ENCODE measurements at regions not wholly inside any gene's neighbourhood (a gene's known extent, or its start where the extent isn't known, plus 50 kb on each side); places are given as distances from the start of the nearest gene placed in this dataset.
"Not testable (repeated sequence)": the region's sequence is repeated elsewhere in the genome, so short reads cannot be mapped to it uniquely, and the experiment has no call there.

DNA sequence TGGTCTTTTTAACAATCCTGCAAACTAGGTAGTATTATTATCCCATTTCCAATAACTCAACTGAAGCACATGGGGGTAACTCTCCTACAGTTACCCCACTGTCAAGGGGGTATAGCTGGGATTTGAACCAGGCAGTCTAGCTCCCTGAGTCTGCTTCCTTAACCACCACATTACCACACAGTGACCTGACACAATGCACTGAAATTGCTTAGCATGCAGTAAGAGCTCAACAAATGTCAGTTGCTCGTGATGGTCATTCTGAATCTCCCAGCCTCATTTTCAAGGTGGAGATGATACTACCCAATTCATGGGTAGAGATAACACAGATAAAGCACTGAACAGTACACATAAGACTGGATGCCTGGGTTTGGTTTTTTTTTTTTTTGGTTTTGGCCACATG, 193.2 kb upstream of the MYLIP start:
- DNase-seq (ENCODE audit: low read depth), result no peak
- no peak for FAIRE-seq
- no peaks in the 10 kb centered on the region for H3K27me3 ChIP-seq (ENCODE audit: control insufficient read depth, insufficient read depth, low read length)
- TF ChIP-seq, protein P1, sequence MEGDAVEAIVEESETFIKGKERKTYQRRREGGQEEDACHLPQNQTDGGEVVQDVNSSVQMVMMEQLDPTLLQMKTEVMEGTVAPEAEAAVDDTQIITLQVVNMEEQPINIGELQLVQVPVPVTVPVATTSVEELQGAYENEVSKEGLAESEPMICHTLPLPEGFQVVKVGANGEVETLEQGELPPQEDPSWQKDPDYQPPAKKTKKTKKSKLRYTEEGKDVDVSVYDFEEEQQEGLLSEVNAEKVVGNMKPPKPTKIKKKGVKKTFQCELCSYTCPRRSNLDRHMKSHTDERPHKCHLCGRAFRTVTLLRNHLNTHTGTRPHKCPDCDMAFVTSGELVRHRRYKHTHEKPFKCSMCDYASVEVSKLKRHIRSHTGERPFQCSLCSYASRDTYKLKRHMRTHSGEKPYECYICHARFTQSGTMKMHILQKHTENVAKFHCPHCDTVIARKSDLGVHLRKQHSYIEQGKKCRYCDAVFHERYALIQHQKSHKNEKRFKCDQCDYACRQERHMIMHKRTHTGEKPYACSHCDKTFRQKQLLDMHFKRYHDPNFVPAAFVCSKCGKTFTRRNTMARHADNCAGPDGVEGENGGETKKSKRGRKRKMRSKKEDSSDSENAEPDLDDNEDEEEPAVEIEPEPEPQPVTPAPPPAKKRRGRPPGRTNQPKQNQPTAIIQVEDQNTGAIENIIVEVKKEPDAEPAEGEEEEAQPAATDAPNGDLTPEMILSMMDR (IDR thresholded peaks at IDR 0.05; ENCODE audit: insufficient read depth, low read length, severe bottlenecking), result no peak
- no peaks in the 10 kb centered on the region for H3K36me3 ChIP-seq (ENCODE audit: control insufficient read depth, insufficient read depth, low read length)
- no peak overlapping the region for H3K4me3 ChIP-seq (ENCODE audit: low read depth, low read length)

DNA sequence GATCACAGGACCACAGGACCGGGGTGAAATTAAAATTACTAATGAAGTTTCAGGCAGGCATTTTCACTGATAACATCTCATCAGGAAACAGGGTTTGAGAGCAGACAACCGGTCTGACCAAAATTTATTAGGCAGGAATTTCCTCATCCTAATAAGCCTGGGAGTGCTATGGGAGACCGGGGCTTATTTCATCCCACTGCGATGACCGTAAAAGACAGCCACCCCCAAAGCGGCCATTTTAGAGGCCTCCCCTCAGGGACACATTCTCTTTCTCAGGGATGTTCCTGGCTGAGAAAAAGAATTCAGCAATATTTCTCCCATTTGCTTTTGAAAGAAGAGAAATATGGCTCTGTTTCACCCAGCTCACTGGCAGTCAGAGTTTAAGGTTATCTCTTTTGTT, 197.2 kb upstream of the MYLIP start:
- FAIRE-seq; H3K36me3 ChIP-seq (ENCODE audit: control insufficient read depth, insufficient read depth, low read length); DNase-seq (ENCODE audit: low read depth); H3K4me3 ChIP-seq (ENCODE audit: low read depth, low read length); H3K27me3 ChIP-seq (ENCODE audit: control insufficient read depth, insufficient read depth, low read length): not testable (repeated sequence)

DNA sequence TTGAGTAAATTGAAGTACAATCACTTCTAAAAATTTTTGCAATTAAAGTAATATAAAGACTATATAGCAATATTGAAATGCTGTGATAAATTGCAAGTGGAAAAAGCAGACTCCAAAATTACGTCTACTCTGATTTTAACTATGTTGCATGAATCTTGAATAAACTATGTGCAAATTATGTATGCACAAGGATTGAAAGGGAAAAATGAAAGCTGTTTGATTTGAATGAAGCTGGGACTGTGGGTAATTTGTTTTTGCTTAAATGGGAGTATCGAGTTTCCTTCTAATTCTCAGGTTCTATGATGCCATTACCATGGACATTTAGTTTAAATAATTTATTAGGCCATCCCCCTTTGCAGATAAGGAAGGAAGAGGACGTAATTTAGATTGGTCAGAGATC, 198.7 kb upstream of the MYLIP start:
- Histone ChIP-seq H3K36me3 (ENCODE audit: control insufficient read depth, insufficient read depth, low read length) (no peaks in the 10 kb centered on the region), H3K27me3 (ENCODE audit: control insufficient read depth, insufficient read depth, low read length) (no peaks in the 10 kb centered on the region), H3K4me3 (ENCODE audit: low read depth, low read length) (no peak overlapping the region)
- FAIRE-seq (no peak), DNase-seq (ENCODE audit: low read depth) (no peak)
- TF ChIP-seq, protein P1 (IDR thresholded peaks at IDR 0.05; ENCODE audit: insufficient read depth, low read length, severe bottlenecking), result no peak

DNA sequence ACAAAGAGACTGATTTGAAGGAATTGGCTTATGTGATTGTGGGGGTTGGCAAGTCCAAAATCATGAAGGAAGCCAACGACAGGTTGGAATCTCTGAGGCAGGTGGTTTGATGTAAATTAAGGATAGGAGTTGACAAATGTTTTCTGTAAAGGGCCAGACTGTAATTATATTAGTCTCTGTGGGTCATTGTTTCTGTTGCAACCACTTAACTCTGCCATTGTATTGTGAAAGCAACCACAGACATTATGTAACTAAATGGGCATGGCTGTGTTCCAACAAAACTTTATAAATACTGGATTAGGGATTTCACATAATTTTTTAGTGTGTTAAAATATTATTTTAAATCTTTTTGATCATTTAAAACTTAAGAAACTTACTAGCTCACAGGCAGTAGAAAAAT, 199.2 kb upstream of the MYLIP start:
- FAIRE-seq (no peak), DNase-seq (ENCODE audit: low read depth) (peak; percentile 43)
- no peak overlapping the region for H3K4me3 ChIP-seq (ENCODE audit: low read depth, low read length)
- no peaks in the 10 kb centered on the region for H3K27me3 ChIP-seq (ENCODE audit: control insufficient read depth, insufficient read depth, low read length)
- no peaks in the 10 kb centered on the region for H3K36me3 ChIP-seq (ENCODE audit: control insufficient read depth, insufficient read depth, low read length)
- TF ChIP-seq, protein P1 (IDR thresholded peaks at IDR 0.05; ENCODE audit: insufficient read depth, low read length, severe bottlenecking), result no peak

DNA sequence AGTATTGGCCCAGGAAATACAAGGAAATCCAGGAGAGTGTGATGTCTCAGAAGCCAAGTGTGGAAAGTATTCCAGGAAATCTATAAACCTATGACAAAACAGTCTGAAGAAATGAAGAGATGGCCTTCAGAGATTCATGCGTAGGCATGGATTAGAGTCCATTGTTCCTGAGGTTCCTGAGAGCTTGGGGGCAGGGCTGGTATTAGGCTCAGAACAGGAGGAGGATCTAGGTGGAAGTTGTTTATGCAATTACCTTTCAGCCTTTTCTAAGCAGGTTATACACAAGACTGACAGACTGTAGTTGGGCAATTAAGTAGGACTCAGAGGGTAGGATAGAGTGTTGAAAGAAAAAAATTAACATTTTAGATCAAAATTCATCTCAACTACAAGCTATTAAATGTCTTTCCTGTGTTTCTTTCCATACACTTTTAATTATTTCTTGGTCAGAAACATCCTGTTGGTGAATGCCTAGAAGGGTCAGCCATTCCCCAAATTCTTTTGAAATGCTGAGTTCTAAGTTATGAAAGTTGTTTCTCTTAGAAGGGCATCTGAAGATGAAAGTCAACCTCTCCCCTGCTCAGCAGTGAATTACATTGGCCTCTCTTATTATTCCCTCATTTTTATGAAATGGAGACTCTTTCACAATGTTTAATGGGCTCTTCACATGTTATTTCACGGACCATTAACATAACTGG, 201.2 kb upstream of the MYLIP start:
- no peak for DNase-seq (ENCODE audit: low read depth)

DNA sequence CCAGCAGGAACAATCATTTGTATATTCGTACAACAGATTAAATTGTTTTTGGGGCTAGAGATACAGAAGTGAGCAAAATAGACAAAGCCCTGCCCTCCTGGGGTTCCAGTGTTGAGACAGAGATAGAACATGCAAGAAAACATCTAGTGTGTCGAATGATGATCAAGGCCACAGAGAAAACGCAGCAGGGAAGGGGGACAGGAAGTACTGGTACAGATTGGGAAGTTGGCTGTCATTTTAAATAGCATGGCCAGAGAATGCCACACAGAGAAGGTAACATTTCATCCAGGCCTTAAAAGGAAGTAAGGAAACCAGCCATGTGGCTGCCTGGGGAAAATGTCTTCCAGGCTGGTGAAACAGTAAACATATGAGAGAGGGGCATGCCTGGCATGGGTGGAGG, 202.6 kb upstream of the MYLIP start:
- H3K36me3 ChIP-seq (ENCODE audit: control insufficient read depth, insufficient read depth, low read length), result no peaks in the 10 kb centered on the region
- H3K4me3 ChIP-seq (ENCODE audit: low read depth, low read length), result no peak overlapping the region
- H3K27me3 ChIP-seq (ENCODE audit: control insufficient read depth, insufficient read depth, low read length), result no peaks in the 10 kb centered on the region
- no peak for DNase-seq (ENCODE audit: low read depth)
- TF ChIP-seq, protein P1 (IDR thresholded peaks at IDR 0.05; ENCODE audit: insufficient read depth, low read length, severe bottlenecking), result no peak
- FAIRE-seq, result no peak

More for the DNA sequence above, 201.2 kb upstream of the MYLIP start:
- Histone ChIP-seq H3K27me3 (ENCODE audit: control insufficient read depth, insufficient read depth, low read length) (no peaks in the 10 kb centered on the region), H3K36me3 (ENCODE audit: control insufficient read depth, insufficient read depth, low read length) (no peaks in the 10 kb centered on the region), H3K4me3 (ENCODE audit: low read depth, low read length) (no peak overlapping the region)
- FAIRE-seq, result no peak
- TF ChIP-seq, protein P1 (IDR thresholded peaks at IDR 0.05; ENCODE audit: insufficient read depth, low read length, severe bottlenecking), result no peak

All from bronchial epithelial cell (primary cell).